ENCODE measurements at regions not wholly inside any gene's neighbourhood (a gene's known extent, or its start where the extent isn't known, plus 50 kb on each side); places are given as distances from the start of the nearest gene placed in this dataset.
"Not testable (repeated sequence)": the region's sequence is repeated elsewhere in the genome, so short reads cannot be mapped to it uniquely, and the experiment has no call there.

GRCh38 chr1:163912170-163912884 is 590.6 kb downstream of the NUF2 start:
- DNase-seq = no peak

GRCh38 chr1:163914785-163915413 is 593.1 kb downstream of the NUF2 start:
- no peak for DNase-seq

- DNase-seq = no peak
Observed at GRCh38 chr1:163922743-163923201, 601.0 kb downstream of the NUF2 start.

GRCh38 chr1:163924041-163924440 is 602.3 kb downstream of the NUF2 start:
- DNase-seq = no peak

- DNase-seq = no peak
Observed at GRCh38 chr1:163927493-163927892, 605.7 kb downstream of the NUF2 start.

- no peak for DNase-seq
Observed at GRCh38 chr1:163928069-163928468, 606.3 kb downstream of the NUF2 start.

- no peak for DNase-seq
Observed at GRCh38 chr1:163928651-163929050, 606.9 kb downstream of the NUF2 start.

GRCh38 chr1:163932901-163933300 is 611.1 kb downstream of the NUF2 start:
- no peak for DNase-seq

GRCh38 chr1:163933437-163933836 is 611.7 kb downstream of the NUF2 start:
- DNase-seq = no peak

- no peak for DNase-seq
Observed at GRCh38 chr1:163935738-163936374, 614.1 kb downstream of the NUF2 start.

- DNase-seq = no peak
Observed at GRCh38 chr1:163959622-163960021, 599.4 kb upstream of the PBX1 start.

GRCh38 chr1:163970151-163970550 is 588.8 kb upstream of the PBX1 start:
- no peak for DNase-seq

GRCh38 chr1:163970699-163971098 is 588.3 kb upstream of the PBX1 start:
- DNase-seq = no peak

- DNase-seq = no peak
Observed at GRCh38 chr1:163973586-163973985, 585.4 kb upstream of the PBX1 start.

- DNase-seq = no peak
Observed at GRCh38 chr1:163974120-163974519, 584.9 kb upstream of the PBX1 start.

- no peak for DNase-seq
Observed at GRCh38 chr1:163980394-163980793, 578.6 kb upstream of the PBX1 start.

GRCh38 chr1:163981500-163982030 is 577.4 kb upstream of the PBX1 start:
- no peak for DNase-seq

GRCh38 chr1:163983097-163983496 is 575.9 kb upstream of the PBX1 start:
- DNase-seq = no peak

- no peak for DNase-seq
Observed at GRCh38 chr1:163985700-163986099, 573.3 kb upstream of the PBX1 start.

GRCh38 chr1:163999131-163999530 is 559.9 kb upstream of the PBX1 start:
- DNase-seq = no peak

- DNase-seq = not testable (repeated sequence)
Observed at GRCh38 chr1:164006186-164006585, 552.8 kb upstream of the PBX1 start.

GRCh38 chr1:164006621-164007020 is 552.4 kb upstream of the PBX1 start:
- DNase-seq = no peak

- no peak for DNase-seq
Observed at GRCh38 chr1:164017239-164017638, 541.7 kb upstream of the PBX1 start.

- DNase-seq = no peak
Observed at GRCh38 chr1:164020391-164020790, 538.6 kb upstream of the PBX1 start.

All from femur (tissue), 1 donor.